ENCODE measurements at regions not wholly inside any gene's neighbourhood (a gene's known extent, or its start where the extent isn't known, plus 50 kb on each side); places are given as distances from the start of the nearest gene placed in this dataset.
"Not testable (repeated sequence)": the region's sequence is repeated elsewhere in the genome, so short reads cannot be mapped to it uniquely, and the experiment has no call there.

DNA sequence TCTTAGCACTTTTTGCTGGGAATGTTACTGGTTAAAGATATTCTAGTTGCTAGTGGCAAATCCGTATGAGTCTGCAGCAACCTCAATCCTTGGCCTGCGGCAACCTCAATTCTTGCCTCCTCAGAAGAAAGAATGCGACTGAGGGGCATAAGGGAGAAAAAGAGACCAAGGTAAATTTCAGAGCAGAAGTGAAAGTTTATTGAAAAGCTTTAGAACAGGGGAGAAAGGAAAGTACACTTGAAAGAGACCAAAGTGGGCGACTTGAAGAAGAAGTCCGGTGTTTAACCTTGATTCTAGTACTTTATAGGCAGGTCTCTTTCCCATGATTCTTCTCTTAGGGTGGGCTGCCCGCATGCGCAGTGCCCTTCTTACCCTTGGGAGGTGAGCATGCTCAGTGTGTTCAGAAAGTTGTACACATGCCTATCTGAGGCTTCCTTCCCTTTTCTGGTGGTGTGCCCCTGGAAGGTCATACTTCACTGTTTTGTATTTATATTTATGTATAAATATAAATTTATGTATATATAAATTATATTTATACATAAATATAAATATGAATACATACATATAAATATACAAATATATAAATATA, 1198.8 kb downstream of the RPIA start:
- H3K9me3 ChIP-seq (ENCODE audit: control insufficient read depth, insufficient read depth, low read length); H3K4me1 ChIP-seq (ENCODE audit: control insufficient read depth, insufficient read depth, low read length); H3K36me3 ChIP-seq (ENCODE audit: control insufficient read depth, insufficient read depth, low read length); H3K4me3 ChIP-seq (ENCODE audit: low read depth, low read length); H3K9ac ChIP-seq (ENCODE audit: low read depth, low read length); H3K27me3 ChIP-seq (ENCODE audit: control insufficient read depth, insufficient read depth, low read length): not testable (repeated sequence)

DNA sequence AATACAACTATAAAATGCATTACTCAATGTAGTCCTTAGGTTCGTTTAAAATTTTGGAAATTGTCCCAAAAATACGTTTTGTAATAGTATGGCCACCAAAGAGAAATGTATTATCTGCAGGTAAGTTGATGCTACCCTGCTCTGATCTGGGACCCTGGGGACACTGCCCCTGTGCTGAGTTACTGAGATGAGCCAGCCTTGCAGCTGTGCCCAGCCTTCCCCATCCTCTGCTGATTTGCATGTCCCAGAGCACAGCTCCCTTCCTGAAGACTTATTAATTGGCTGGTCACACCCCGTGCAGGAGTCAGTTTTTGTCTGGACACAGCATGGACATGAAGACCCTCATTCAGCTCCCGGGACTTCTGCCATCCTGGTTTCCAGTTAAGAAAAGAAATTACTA, 1203.5 kb downstream of the RPIA start:
- not testable (repeated sequence) for H3K36me3 ChIP-seq (ENCODE audit: control insufficient read depth, insufficient read depth, low read length); H3K9me3 ChIP-seq (ENCODE audit: control insufficient read depth, insufficient read depth, low read length); H3K9ac ChIP-seq (ENCODE audit: low read depth, low read length); H3K4me3 ChIP-seq (ENCODE audit: low read depth, low read length); H3K4me1 ChIP-seq (ENCODE audit: control insufficient read depth, insufficient read depth, low read length); H3K27me3 ChIP-seq (ENCODE audit: control insufficient read depth, insufficient read depth, low read length)

DNA sequence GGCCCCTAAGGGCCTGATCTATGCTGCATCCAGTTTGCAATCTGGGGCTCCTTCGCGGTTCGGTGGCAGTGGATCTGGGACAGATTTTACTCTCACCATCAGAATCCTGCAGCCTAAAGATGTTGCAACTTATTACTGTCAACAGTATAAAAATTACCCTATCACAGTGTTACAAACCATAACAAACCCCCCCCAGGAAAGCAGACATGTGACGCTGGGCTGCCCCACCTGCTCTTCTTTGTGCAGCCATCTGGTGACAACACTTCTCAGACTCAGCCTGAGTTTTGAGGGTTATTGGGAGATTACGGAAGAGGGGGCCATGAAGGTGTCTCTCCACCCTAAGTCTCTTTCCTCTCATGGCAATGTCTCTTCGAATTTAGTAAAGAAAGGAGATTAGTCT, 1204.2 kb downstream of the RPIA start:
- H3K4me3 ChIP-seq (ENCODE audit: low read depth, low read length); H3K27me3 ChIP-seq (ENCODE audit: control insufficient read depth, insufficient read depth, low read length); H3K4me1 ChIP-seq (ENCODE audit: control insufficient read depth, insufficient read depth, low read length); H3K9ac ChIP-seq (ENCODE audit: low read depth, low read length); H3K9me3 ChIP-seq (ENCODE audit: control insufficient read depth, insufficient read depth, low read length); H3K36me3 ChIP-seq (ENCODE audit: control insufficient read depth, insufficient read depth, low read length): not testable (repeated sequence)

DNA sequence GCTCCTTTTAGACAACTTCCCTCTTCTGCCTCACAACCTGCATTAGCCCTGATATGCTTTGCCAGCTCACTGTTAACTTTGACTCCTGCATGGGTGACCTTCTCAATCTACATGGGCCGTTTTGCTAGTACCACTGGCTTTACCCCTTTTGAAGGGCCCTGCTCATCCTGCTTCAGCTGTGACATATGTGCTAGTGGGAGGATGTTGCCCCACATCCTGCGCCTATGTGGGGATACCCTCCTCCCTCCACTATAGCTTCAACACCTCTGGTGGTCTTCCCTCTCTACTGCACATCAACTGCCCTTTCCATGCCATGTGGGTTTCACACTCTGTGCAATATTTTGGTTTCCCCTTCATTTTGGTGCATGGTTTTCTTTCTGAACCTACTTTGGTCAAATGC, 1235.5 kb downstream of the RPIA start:
- H3K4me1 ChIP-seq (ENCODE audit: control insufficient read depth, insufficient read depth, low read length); H3K4me3 ChIP-seq (ENCODE audit: low read depth, low read length): not testable (repeated sequence)

GRCh38 chr2:89935436-89935835, 1244.0 kb downstream of the RPIA start:
- not testable (repeated sequence) for H3K9me3 ChIP-seq (ENCODE audit: control insufficient read depth, insufficient read depth, low read length)

More for the DNA sequence above, 1235.5 kb downstream of the RPIA start:
- H3K9me3 ChIP-seq (ENCODE audit: control insufficient read depth, insufficient read depth, low read length); H3K36me3 ChIP-seq (ENCODE audit: control insufficient read depth, insufficient read depth, low read length); H3K9ac ChIP-seq (ENCODE audit: low read depth, low read length); H3K27me3 ChIP-seq (ENCODE audit: control insufficient read depth, insufficient read depth, low read length): not testable (repeated sequence)

DNA sequence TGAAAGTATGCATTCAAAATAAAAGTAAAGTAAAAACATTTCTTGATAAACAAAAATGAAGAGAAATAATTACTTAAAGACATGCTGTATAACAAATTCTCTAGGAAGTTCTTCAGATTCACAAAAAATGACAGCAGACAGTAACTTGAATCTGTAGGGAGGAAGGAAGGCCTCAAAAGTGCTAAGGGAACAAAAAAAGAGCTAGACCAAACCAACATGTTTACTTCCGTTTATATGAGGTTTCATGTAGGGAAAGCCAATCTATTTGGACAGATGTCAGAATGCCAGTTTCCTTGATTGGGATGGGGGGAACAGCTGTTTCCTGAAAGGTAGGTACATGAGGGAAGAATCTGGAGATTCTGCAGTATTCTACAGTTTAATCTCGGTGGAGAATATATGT, 1244.5 kb downstream of the RPIA start:
- not testable (repeated sequence) for H3K4me1 ChIP-seq (ENCODE audit: control insufficient read depth, insufficient read depth, low read length)

More at GRCh38 chr2:89935436-89935835, 1244.0 kb downstream of the RPIA start:
- not testable (repeated sequence) for H3K27me3 ChIP-seq (ENCODE audit: control insufficient read depth, insufficient read depth, low read length); H3K4me3 ChIP-seq (ENCODE audit: low read depth, low read length); H3K9ac ChIP-seq (ENCODE audit: low read depth, low read length); H3K4me1 ChIP-seq (ENCODE audit: control insufficient read depth, insufficient read depth, low read length); H3K36me3 ChIP-seq (ENCODE audit: control insufficient read depth, insufficient read depth, low read length)

DNA sequence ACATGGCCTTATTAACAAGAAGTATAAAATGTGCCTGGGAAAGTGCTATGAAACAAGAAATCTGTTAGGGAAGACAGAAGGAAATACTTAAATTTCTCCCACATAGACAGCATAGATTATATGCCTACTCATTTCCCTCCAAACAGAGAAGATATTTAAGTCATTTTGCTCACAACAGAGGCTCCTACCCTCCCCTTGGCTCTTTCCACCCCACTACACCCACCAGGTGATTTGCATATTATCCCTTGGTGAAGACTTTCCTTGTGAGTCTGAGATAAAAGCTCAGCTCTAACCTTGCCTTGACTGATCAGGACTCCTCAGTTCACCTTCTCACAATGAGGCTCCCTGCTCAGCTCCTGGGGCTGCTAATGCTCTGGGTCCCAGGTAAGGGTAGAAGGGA, 1245.1 kb downstream of the RPIA start:
- not testable (repeated sequence) for H3K36me3 ChIP-seq (ENCODE audit: control insufficient read depth, insufficient read depth, low read length); H3K4me1 ChIP-seq (ENCODE audit: control insufficient read depth, insufficient read depth, low read length); H3K27me3 ChIP-seq (ENCODE audit: control insufficient read depth, insufficient read depth, low read length); H3K9ac ChIP-seq (ENCODE audit: low read depth, low read length); H3K4me3 ChIP-seq (ENCODE audit: low read depth, low read length); H3K9me3 ChIP-seq (ENCODE audit: control insufficient read depth, insufficient read depth, low read length)

More for the DNA sequence above, 1244.5 kb downstream of the RPIA start:
- not testable (repeated sequence) for H3K9me3 ChIP-seq (ENCODE audit: control insufficient read depth, insufficient read depth, low read length); H3K36me3 ChIP-seq (ENCODE audit: control insufficient read depth, insufficient read depth, low read length); H3K9ac ChIP-seq (ENCODE audit: low read depth, low read length); H3K27me3 ChIP-seq (ENCODE audit: control insufficient read depth, insufficient read depth, low read length); H3K4me3 ChIP-seq (ENCODE audit: low read depth, low read length)

- not testable (repeated sequence) for H3K36me3 ChIP-seq (ENCODE audit: control insufficient read depth, insufficient read depth, low read length); H3K27me3 ChIP-seq (ENCODE audit: control insufficient read depth, insufficient read depth, low read length); H3K9me3 ChIP-seq (ENCODE audit: control insufficient read depth, insufficient read depth, low read length); H3K4me1 ChIP-seq (ENCODE audit: control insufficient read depth, insufficient read depth, low read length); H3K4me3 ChIP-seq (ENCODE audit: low read depth, low read length); H3K9ac ChIP-seq (ENCODE audit: low read depth, low read length)
These were observed 1247.3 kb downstream of the RPIA start for GRCh38 chr2:89938756-89939155.

DNA sequence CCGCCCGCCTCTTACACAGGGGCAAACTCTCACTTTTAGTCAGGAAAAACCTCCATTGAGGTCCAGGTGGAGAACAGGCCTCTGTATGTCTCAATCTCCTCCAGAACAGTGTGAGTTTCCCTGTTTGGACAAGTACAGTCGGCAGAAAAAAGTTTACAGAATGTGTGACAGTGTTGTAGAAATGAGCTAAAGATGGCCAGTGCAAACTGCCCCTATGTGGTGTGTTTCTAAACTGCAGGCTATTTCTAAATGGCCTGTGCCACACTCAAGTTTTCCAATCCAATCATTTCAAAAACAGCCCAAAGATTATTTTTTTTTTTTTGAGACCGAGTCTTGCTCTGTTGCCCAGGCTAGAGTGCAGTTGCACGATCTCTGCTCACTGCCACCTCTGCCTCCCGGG, 1252.8 kb downstream of the RPIA start:
- not testable (repeated sequence) for H3K9ac ChIP-seq (ENCODE audit: low read depth, low read length); H3K27me3 ChIP-seq (ENCODE audit: control insufficient read depth, insufficient read depth, low read length); H3K4me1 ChIP-seq (ENCODE audit: control insufficient read depth, insufficient read depth, low read length); H3K36me3 ChIP-seq (ENCODE audit: control insufficient read depth, insufficient read depth, low read length); H3K4me3 ChIP-seq (ENCODE audit: low read depth, low read length); H3K9me3 ChIP-seq (ENCODE audit: control insufficient read depth, insufficient read depth, low read length)

- not testable (repeated sequence) for H3K9ac ChIP-seq (ENCODE audit: low read depth, low read length); H3K4me1 ChIP-seq (ENCODE audit: control insufficient read depth, insufficient read depth, low read length); H3K36me3 ChIP-seq (ENCODE audit: control insufficient read depth, insufficient read depth, low read length); H3K4me3 ChIP-seq (ENCODE audit: low read depth, low read length); H3K27me3 ChIP-seq (ENCODE audit: control insufficient read depth, insufficient read depth, low read length); H3K9me3 ChIP-seq (ENCODE audit: control insufficient read depth, insufficient read depth, low read length)
These were observed 1253.6 kb downstream of the RPIA start for GRCh38 chr2:89945004-89945616.

GRCh38 chr2:89947208-89947815, 1255.8 kb downstream of the RPIA start:
- H3K4me3 ChIP-seq (ENCODE audit: low read depth, low read length); H3K9me3 ChIP-seq (ENCODE audit: control insufficient read depth, insufficient read depth, low read length); H3K27me3 ChIP-seq (ENCODE audit: control insufficient read depth, insufficient read depth, low read length); H3K4me1 ChIP-seq (ENCODE audit: control insufficient read depth, insufficient read depth, low read length); H3K9ac ChIP-seq (ENCODE audit: low read depth, low read length); H3K36me3 ChIP-seq (ENCODE audit: control insufficient read depth, insufficient read depth, low read length): not testable (repeated sequence)

- H3K4me3 ChIP-seq (ENCODE audit: low read depth, low read length); H3K9me3 ChIP-seq (ENCODE audit: control insufficient read depth, insufficient read depth, low read length); H3K9ac ChIP-seq (ENCODE audit: low read depth, low read length); H3K27me3 ChIP-seq (ENCODE audit: control insufficient read depth, insufficient read depth, low read length); H3K36me3 ChIP-seq (ENCODE audit: control insufficient read depth, insufficient read depth, low read length); H3K4me1 ChIP-seq (ENCODE audit: control insufficient read depth, insufficient read depth, low read length): not testable (repeated sequence)
These were observed 1256.6 kb downstream of the RPIA start for GRCh38 chr2:89948102-89948501.

Measured in iPS-15b (cell line).